A549 (cell line): ENCODE measurements at regions not wholly inside any gene's neighbourhood (a gene's known extent, or its start where the extent isn't known, plus 50 kb on each side); places are given as distances from the start of the nearest gene placed in this dataset.

Source experiments
- CTCF ChIP-seq: fragments of >200 bp; sonication (Bioruptor Twin); formaldehyde crosslinking; IDR thresholded peaks from 3 replicates; pipeline ENCODE4 v1.5.1; 2016
- EHMT2 ChIP-seq: fragments of 200-600 bp; sonication (generic); IDR thresholded peaks from 2 replicates; pipeline ENCODE4 v1.6.1; 2016; ENCODE audit warnings: antibody characterized with exemption, low read depth, mild to moderate bottlenecking, moderate library complexity
- MAZ ChIP-seq: fragments of 150-350 bp; IDR thresholded peaks from 2 replicates; pipeline ENCODE4 v1.6.1; 2014; ENCODE audit warnings: antibody characterized with exemption, low read depth, low read length, borderline replicate concordance
- TP53 ChIP-seq: fragments of 250-450 bp; sonication (Bioruptor Pico); IDR thresholded peaks from 2 replicates; pipeline ENCODE4 v1.5.0; 2021; ENCODE audit warnings: mild to moderate bottlenecking, moderate library complexity
- USF2 ChIP-seq: fragments of 450-650 bp; IDR thresholded peaks from 2 replicates; pipeline ENCODE4 v1.6.1; 2014; ENCODE audit warnings: antibody characterized with exemption
- TF ChIP-seq, protein P1 (sequence below): IDR thresholded peaks from 2 replicates; pipeline ENCODE4 v1.6.1; 2012

DNA sequence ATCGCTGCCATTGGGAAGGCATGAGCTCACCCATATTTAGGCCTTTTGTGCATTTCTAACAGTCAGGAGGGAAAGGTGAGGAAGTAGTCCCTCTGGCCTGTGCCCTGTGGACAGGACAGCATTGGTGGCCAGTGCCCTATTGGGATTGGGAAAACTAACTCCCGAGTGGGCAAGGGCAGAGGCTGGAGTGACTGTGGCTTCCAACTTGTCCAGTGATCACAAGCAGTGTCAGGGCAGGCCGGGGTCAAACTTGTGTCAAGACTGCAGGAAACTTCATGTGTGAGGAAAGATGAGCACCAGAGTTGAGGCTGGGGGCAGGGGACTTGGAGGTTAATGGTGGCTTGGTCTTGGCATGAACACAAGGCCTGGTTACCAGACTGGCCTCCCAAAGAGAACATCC lies 286.2 kb upstream of the FAM47C start:
- TF ChIP-seq CTCF, result no peak
- no peak for TF ChIP-seq USF2
- TF ChIP-seq TP53 (CRISPR knock-in tag), result no peak
- no peak for TF ChIP-seq EHMT2
- no peak for TF ChIP-seq MAZ
- TF ChIP-seq, protein P1, sequence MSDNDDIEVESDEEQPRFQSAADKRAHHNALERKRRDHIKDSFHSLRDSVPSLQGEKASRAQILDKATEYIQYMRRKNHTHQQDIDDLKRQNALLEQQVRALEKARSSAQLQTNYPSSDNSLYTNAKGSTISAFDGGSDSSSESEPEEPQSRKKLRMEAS, result no peak
